Esophagus muscularis mucosa (tissue), 4 donors: ENCODE measurements at regions not wholly inside any gene's neighbourhood (a gene's known extent, or its start where the extent isn't known, plus 50 kb on each side); places are given as distances from the start of the nearest gene placed in this dataset.

Source experiments
- DNase-seq: peaks from one replicate; pipeline ENCODE4 v3.0.0-alpha.2; 2017; ENCODE audit errors: extremely low spot score
- H3K27ac ChIP-seq, 4 donors: fragments of 200-600 bp; sonication (generic); replicated peaks in 1 of 4; 1 replicate in 3 of 4; 2 replicates in 1 of 4; pipeline ENCODE4 v1.5.1; 2016 to 2019; ENCODE audit warnings: mild to moderate bottlenecking in 1 of 4
- H3K27me3 ChIP-seq, 4 donors: fragments of 200-600 bp; sonication (generic); one replicate each; pipeline versions ENCODE4 v1.5.1 to v1.6.0; 2016 to 2019
- H3K36me3 ChIP-seq, 4 donors: fragments of 200-600 bp; sonication (generic); one replicate each; pipeline ENCODE4 v1.5.1; 2016 to 2019
- H3K4me1 ChIP-seq, 4 donors: fragments of 200-600 bp; sonication (generic); one replicate each; pipeline ENCODE4 v1.5.1; 2016 to 2019
- H3K4me3 ChIP-seq, 4 donors: fragments of 200-600 bp; sonication (generic); 1 replicate in 2 of 4; 2 replicates in 2 of 4; pipeline ENCODE4 v1.5.1; 2016 to 2019; ENCODE audit warnings: mild to moderate bottlenecking in 4 of 4, moderate library complexity in 1 of 4
- H3K9me3 ChIP-seq, 4 donors: fragments of 200-600 bp; sonication (generic); 1 replicate in 3 of 4; 2 replicates in 1 of 4; pipeline ENCODE4 v1.5.1; 2016 to 2019
- CTCF ChIP-seq, 3 experiments: fragments of 200-600 bp in 2 of 3; fragments of 450-650 bp in 1 of 3; sonication (generic) in 2 of 3; IDR thresholded peaks; one replicate each; pipeline ENCODE4 v1.5.1; 2017 to 2019; ENCODE audit warnings: antibody characterized with exemption in 3 of 3, mild to moderate bottlenecking in 2 of 3, moderate library complexity in 1 of 3
- EP300 ChIP-seq: sonication (generic); formaldehyde crosslinking; IDR thresholded peaks from one replicate; pipeline ENCODE4 v1.6.1; 2017; ENCODE audit warnings: antibody characterized with exemption
- POLR2A ChIP-seq: fragments of 450-650 bp; IDR thresholded peaks from one replicate; pipeline ENCODE4 v1.6.1; 2017; ENCODE audit warnings: antibody characterized with exemption, moderate library complexity, mild to moderate bottlenecking, low read depth
- POLR2AphosphoS5 ChIP-seq, 2 donors: sonication (generic); formaldehyde crosslinking; IDR thresholded peaks; one replicate each; pipeline ENCODE4 v1.6.1; 2017; ENCODE audit warnings: antibody characterized with exemption in 2 of 2
- WGBS: methylation state at CpG from one replicate; pipeline ENCODE4 v1.1.5; 2018; 5-methylcytosine and 5-hydroxymethylcytosine counted together
- intact Hi-C: fragments of 100-400 bp; cut with DNase I; formaldehyde crosslinking; loops from one replicate; pipeline ENCODE4 v1.15.1; 2023
- small RNA-seq, 3 donors: library from RNA; depleted of rRNA; stranded (forward); fragments of <200 nt; gene quantifications; one replicate each; pipeline ENCODE3, GENCODE V24; 2016

GRCh38 chr20:17168026-17168612 lies 58.7 kb upstream of the PCSK2 start:
- Histone ChIP-seq H3K36me3 (no peaks in the 10 kb centered on the region), H3K27me3 (no peaks in the 10 kb centered on the region), H3K9me3 (no peaks in the 10 kb centered on the region), H3K27ac (no peak overlapping the region), H3K4me3 (no peak overlapping the region), H3K4me1 (no peaks in the 10 kb centered on the region)
- no peak for TF ChIP-seq CTCF (IDR thresholded peaks at IDR 0.05)
- intact Hi-C loops = no loop called here
- WGBS = 68% methylated on average over 4 of the region's 4 CpGs
- no peak for DNase-seq

GRCh38 chr20:17169585-17170136 lies 57.2 kb upstream of the PCSK2 start:
- WGBS = 37% methylated on average over 5 of the region's 5 CpGs
- no peaks in the 10 kb centered on the region for H3K36me3 ChIP-seq
- no peaks in the 10 kb centered on the region for H3K4me1 ChIP-seq
- no peak for TF ChIP-seq CTCF (IDR thresholded peaks at IDR 0.05)
- no peak for TF ChIP-seq POLR2AphosphoS5 (IDR thresholded peaks at IDR 0.05)
- no peak for TF ChIP-seq EP300
- no peak overlapping the region for H3K4me3 ChIP-seq
- H3K27me3 ChIP-seq = no peaks in the 10 kb centered on the region
- no peak overlapping the region for H3K27ac ChIP-seq
- intact Hi-C loops = no loop called here
- DNase-seq = no peak
- no peaks in the 10 kb centered on the region for H3K9me3 ChIP-seq

GRCh38 chr20:17171746-17172280 lies 55.0 kb upstream of the PCSK2 start:
- Histone ChIP-seq H3K4me1 (no peaks in the 10 kb centered on the region), H3K36me3 (no peaks in the 10 kb centered on the region), H3K27ac (no peak overlapping the region), H3K4me3 (no peak overlapping the region), H3K9me3 (no peaks in the 10 kb centered on the region), H3K27me3 (no peaks in the 10 kb centered on the region)
- TF ChIP-seq EP300 (no peak), POLR2AphosphoS5 (IDR thresholded peaks at IDR 0.05) (no peak), POLR2A (no peak), CTCF (IDR thresholded peaks at IDR 0.05) (no peak)
- intact Hi-C loops = no loop called here
- DNase-seq = no peak
- WGBS = 74% methylated on average over 3 of the region's 3 CpGs

GRCh38 chr20:17172836-17173516 lies 53.9 kb upstream of the PCSK2 start:
- H3K36me3 ChIP-seq = no peaks in the 10 kb centered on the region
- H3K27ac ChIP-seq = no peak overlapping the region
- no peak for TF ChIP-seq EP300
- TF ChIP-seq POLR2AphosphoS5 (IDR thresholded peaks at IDR 0.05) = no peak
- TF ChIP-seq CTCF (IDR thresholded peaks at IDR 0.05) = no peak
- no peak for TF ChIP-seq POLR2A
- 67% methylated on average over 6 of the region's 6 CpGs for WGBS
- H3K27me3 ChIP-seq = peaks cover 0 to 5% (median 0%) of the 10 kb centered on the region in 4 donors
- H3K4me3 ChIP-seq = no peak overlapping the region
- DNase-seq = no peak
- intact Hi-C loops = no loop called here
- no peaks in the 10 kb centered on the region for H3K4me1 ChIP-seq
- H3K9me3 ChIP-seq = no peaks in the 10 kb centered on the region

Small RNA genes lying in the stretch of these regions (small RNA-seq; reads per million reads assigned to genes)
- gene RF00012 = 0 reads per million in 3 donors
